CD14-positive monocyte (primary cell): ENCODE measurements at regions not wholly inside any gene's neighbourhood (a gene's known extent, or its start where the extent isn't known, plus 50 kb on each side); places are given as distances from the start of the nearest gene placed in this dataset.
"Not testable (repeated sequence)": the region's sequence is repeated elsewhere in the genome, so short reads cannot be mapped to it uniquely, and the experiment has no call there.

ENCODE experiments used
- DNase-seq, 3 donors: peaks; one replicate each; pipeline ENCODE4 v3.0.0-alpha.2; 2011 to 2022
- H2AFZ ChIP-seq: 2 replicates; pipeline ENCODE4 v1.6.0; 2012; ENCODE audit warnings: mild to moderate bottlenecking, low read depth, low read length, inconsistent platforms; ENCODE audit not compliant: insufficient read depth, poor library complexity, severe bottlenecking
- H3K27ac ChIP-seq, 2 donors: 1 replicate in 1 of 2; 2 replicates in 1 of 2; pipeline ENCODE4 v1.5.1; 2012 to 2013; ENCODE audit warnings: low read length in 2 of 2, control low read depth in 1 of 2, inconsistent platforms in 1 of 2, low read depth in 1 of 2, mild to moderate bottlenecking in 1 of 2
- H3K27me3 ChIP-seq, 2 donors: one replicate each; pipeline versions ENCODE4 v1.6.0 to v1.6.1; 2011 to 2013; ENCODE audit warnings: low read length in 2 of 2; ENCODE audit not compliant: control insufficient read depth in 2 of 2, insufficient read depth in 2 of 2
- H3K36me3 ChIP-seq, 2 donors: replicated peaks in 1 of 2; 1 replicate in 1 of 2; 2 replicates in 1 of 2; pipeline versions ENCODE4 v1.5.1 to v1.6.1; 2012 to 2013; ENCODE audit warnings: low read length in 2 of 2, control low read depth in 1 of 2, inconsistent platforms in 1 of 2, mild to moderate bottlenecking in 1 of 2; ENCODE audit not compliant: insufficient read depth in 2 of 2, control insufficient read depth in 1 of 2
- H3K4me1 ChIP-seq, 2 donors: 1 replicate in 1 of 2; 2 replicates in 1 of 2; pipeline versions ENCODE4 v1.5.1 to v1.6.1; 2012 to 2013; ENCODE audit warnings: low read length in 2 of 2, control low read depth in 1 of 2, inconsistent platforms in 1 of 2, mild to moderate bottlenecking in 1 of 2, moderate library complexity in 1 of 2; ENCODE audit not compliant: insufficient read depth in 2 of 2, control insufficient read depth in 1 of 2
- H3K4me2 ChIP-seq: replicated peaks from 2 replicates; pipeline ENCODE3; 2012; ENCODE audit warnings: low read length, moderate library complexity, mild to moderate bottlenecking; ENCODE audit not compliant: poor library complexity, severe bottlenecking; ENCODE audit errors: extremely low read depth
- H3K4me3 ChIP-seq, 3 experiments: fragments of 200-600 bp in 1 of 3; sonication (generic) in 1 of 3; replicated peaks in 1 of 3; 1 replicate in 2 of 3; 2 replicates in 1 of 3; pipeline ENCODE4 v1.5.1; 2011 to 2013; ENCODE audit warnings: low read length in 3 of 3, mild to moderate bottlenecking in 3 of 3, control low read depth in 2 of 3, low read depth in 2 of 3, inconsistent platforms in 1 of 3, moderate library complexity in 1 of 3
- H3K79me2 ChIP-seq: 2 replicates; pipeline ENCODE4 v1.6.0; 2012; ENCODE audit warnings: mild to moderate bottlenecking, control low read depth, inconsistent platforms, low read length, moderate library complexity; ENCODE audit not compliant: insufficient read depth
- H3K9ac ChIP-seq: 2 replicates; pipeline ENCODE4 v1.6.0; 2017; ENCODE audit warnings: low read length, mild to moderate bottlenecking; ENCODE audit not compliant: insufficient read depth, poor library complexity, severe bottlenecking
- H3K9me3 ChIP-seq, 2 donors: replicated peaks in 1 of 2; 1 replicate in 1 of 2; 2 replicates in 1 of 2; pipeline versions ENCODE4 v1.5.1 to v1.6.1; 2012 to 2013; ENCODE audit warnings: low read length in 2 of 2, control low read depth in 1 of 2; ENCODE audit not compliant: control insufficient read depth in 1 of 2, insufficient read depth in 1 of 2
- H4K20me1 ChIP-seq: 2 replicates; pipeline ENCODE4 v1.6.0; 2012; ENCODE audit warnings: mild to moderate bottlenecking, low read length, control low read depth, moderate library complexity; ENCODE audit not compliant: insufficient read depth
- H3K27ac Mint-ChIP-seq, 7 donors: one replicate each; pipeline ENCODE4 v1.8.0; 2020; ENCODE audit warnings: mild to moderate bottlenecking in 7 of 7, mixed read lengths in 7 of 7, moderate library complexity in 6 of 7, inconsistent platforms in 2 of 7
- H3K27me3 Mint-ChIP-seq, 3 donors: one replicate each; pipeline ENCODE4 v1.8.0; 2021 to 2022; ENCODE audit warnings: low read depth in 3 of 3, mild to moderate bottlenecking in 3 of 3, mixed read lengths in 3 of 3, moderate library complexity in 3 of 3, inconsistent platforms in 1 of 3
- H3K36me3 Mint-ChIP-seq, 2 donors: one replicate each; pipeline ENCODE4 v1.8.0; 2020; ENCODE audit warnings: mixed read lengths in 2 of 2, inconsistent platforms in 1 of 2, mild to moderate bottlenecking in 1 of 2
- H3K4me1 Mint-ChIP-seq: one replicate; pipeline ENCODE4 v1.8.0; 2020; ENCODE audit warnings: mild to moderate bottlenecking, mixed read lengths
- H3K4me3 Mint-ChIP-seq, 2 donors: one replicate each; pipeline ENCODE4 v1.8.0; 2020; ENCODE audit warnings: mild to moderate bottlenecking in 2 of 2, mixed read lengths in 2 of 2, moderate library complexity in 1 of 2
- H3K9me3 Mint-ChIP-seq, 7 donors: one replicate each; pipeline ENCODE4 v1.8.0; 2020 to 2022; ENCODE audit warnings: mixed read lengths in 7 of 7, mild to moderate bottlenecking in 6 of 7, moderate library complexity in 6 of 7, inconsistent platforms in 2 of 7
- CTCF ChIP-seq: fragments of 200-600 bp; IDR thresholded peaks from one replicate; pipeline ENCODE4 v1.8.0; 2022; ENCODE audit warnings: antibody characterized with exemption, mild to moderate bottlenecking
- WGBS: methylation state at CpG from one replicate; pipeline ENCODE4 v1.1.5; 2013; ENCODE audit warnings: missing lambda C conversion rate; ENCODE audit not compliant: insufficient coverage; 5-methylcytosine and 5-hydroxymethylcytosine counted together
- intact Hi-C, 2 donors: fragments of 100-400 bp; cut with micrococcal nuclease; formaldehyde crosslinking; loops; one replicate each; pipeline versions ENCODE4 v1.15.0 to v1.15.1; 2023

GRCh38 chr9:26500471-26500870 lies 392.1 kb downstream of the CAAP1 start:
- H3K4me1 ChIP-seq, result no peaks in the 10 kb centered on the region
- no peak overlapping the region for H3K4me3 ChIP-seq
- Mint-ChIP-seq H3K4me3 (no peak overlapping the region), H3K4me1 (no peaks in the 10 kb centered on the region), H3K27me3 (no peaks in the 10 kb centered on the region), H3K27ac (no peak overlapping the region), H3K9me3 (peaks cover 0 to 5% (median 3%) of the 10 kb centered on the region in 7 donors), H3K36me3 (no peaks in the 10 kb centered on the region)
- no peaks in the 10 kb centered on the region for H3K27me3 ChIP-seq
- no peak overlapping the region for H2AFZ ChIP-seq
- H4K20me1 ChIP-seq, result no peaks in the 10 kb centered on the region
- no peaks in the 10 kb centered on the region for H3K79me2 ChIP-seq
- no peak for TF ChIP-seq CTCF
- DNase-seq, result no peak
- no peak overlapping the region for H3K4me2 ChIP-seq
- WGBS, result no CpG with 5 or more reads among the region's 3 CpGs
- H3K9me3 ChIP-seq, result peaks cover 0 to 5% of the 10 kb centered on the region in 2 donors
- no peak overlapping the region for H3K27ac ChIP-seq
- intact Hi-C loops, result no loop called here
- H3K9ac ChIP-seq, result no peak overlapping the region
- no peaks in the 10 kb centered on the region for H3K36me3 ChIP-seq

- H3K27me3 Mint-ChIP-seq, H3K79me2 ChIP-seq, H3K27ac Mint-ChIP-seq, H3K4me1 ChIP-seq, H3K9ac ChIP-seq, H2AFZ ChIP-seq, H4K20me1 ChIP-seq, H3K27me3 ChIP-seq, intact Hi-C loops, H3K36me3 Mint-ChIP-seq, H3K4me2 ChIP-seq, H3K4me1 Mint-ChIP-seq, H3K4me3 ChIP-seq, H3K27ac ChIP-seq, H3K36me3 ChIP-seq, H3K4me3 Mint-ChIP-seq, DNase-seq: not testable (repeated sequence)
- WGBS, result 91% methylated on average over 30 of the region's 59 CpGs
- peaks cover 13 to 29% (median 19%) of the 10 kb centered on the region in 7 donors for H3K9me3 Mint-ChIP-seq
- H3K9me3 ChIP-seq, result peaks cover 25 to 31% of the 10 kb centered on the region in 2 donors
Measured at GRCh38 chr9:26492608-26493521, 399.7 kb downstream of the CAAP1 start.

GRCh38 chr9:26491922-26492607 lies 400.5 kb downstream of the CAAP1 start:
- H3K4me2 ChIP-seq, H3K4me3 ChIP-seq, H3K79me2 ChIP-seq, H3K4me1 Mint-ChIP-seq, H3K4me3 Mint-ChIP-seq, H3K27ac Mint-ChIP-seq, H3K4me1 ChIP-seq, H4K20me1 ChIP-seq, H2AFZ ChIP-seq, DNase-seq, H3K36me3 Mint-ChIP-seq, H3K27me3 ChIP-seq, H3K9ac ChIP-seq, H3K27ac ChIP-seq, intact Hi-C loops, H3K27me3 Mint-ChIP-seq, H3K36me3 ChIP-seq: not testable (repeated sequence)
- peaks cover 12 to 29% (median 19%) of the 10 kb centered on the region in 7 donors for H3K9me3 Mint-ChIP-seq
- WGBS, result 98% methylated on average over 17 of the region's 35 CpGs
- peaks cover 20 to 31% of the 10 kb centered on the region in 2 donors for H3K9me3 ChIP-seq
